ENCODE measurements at regions not wholly inside any gene's neighbourhood (a gene's known extent, or its start where the extent isn't known, plus 50 kb on each side); places are given as distances from the start of the nearest gene placed in this dataset.

GRCh38 chr3:171984883-171985282 is 54.5 kb upstream of the FNDC3B start (continued):
- TF ChIP-seq, protein P1, sequence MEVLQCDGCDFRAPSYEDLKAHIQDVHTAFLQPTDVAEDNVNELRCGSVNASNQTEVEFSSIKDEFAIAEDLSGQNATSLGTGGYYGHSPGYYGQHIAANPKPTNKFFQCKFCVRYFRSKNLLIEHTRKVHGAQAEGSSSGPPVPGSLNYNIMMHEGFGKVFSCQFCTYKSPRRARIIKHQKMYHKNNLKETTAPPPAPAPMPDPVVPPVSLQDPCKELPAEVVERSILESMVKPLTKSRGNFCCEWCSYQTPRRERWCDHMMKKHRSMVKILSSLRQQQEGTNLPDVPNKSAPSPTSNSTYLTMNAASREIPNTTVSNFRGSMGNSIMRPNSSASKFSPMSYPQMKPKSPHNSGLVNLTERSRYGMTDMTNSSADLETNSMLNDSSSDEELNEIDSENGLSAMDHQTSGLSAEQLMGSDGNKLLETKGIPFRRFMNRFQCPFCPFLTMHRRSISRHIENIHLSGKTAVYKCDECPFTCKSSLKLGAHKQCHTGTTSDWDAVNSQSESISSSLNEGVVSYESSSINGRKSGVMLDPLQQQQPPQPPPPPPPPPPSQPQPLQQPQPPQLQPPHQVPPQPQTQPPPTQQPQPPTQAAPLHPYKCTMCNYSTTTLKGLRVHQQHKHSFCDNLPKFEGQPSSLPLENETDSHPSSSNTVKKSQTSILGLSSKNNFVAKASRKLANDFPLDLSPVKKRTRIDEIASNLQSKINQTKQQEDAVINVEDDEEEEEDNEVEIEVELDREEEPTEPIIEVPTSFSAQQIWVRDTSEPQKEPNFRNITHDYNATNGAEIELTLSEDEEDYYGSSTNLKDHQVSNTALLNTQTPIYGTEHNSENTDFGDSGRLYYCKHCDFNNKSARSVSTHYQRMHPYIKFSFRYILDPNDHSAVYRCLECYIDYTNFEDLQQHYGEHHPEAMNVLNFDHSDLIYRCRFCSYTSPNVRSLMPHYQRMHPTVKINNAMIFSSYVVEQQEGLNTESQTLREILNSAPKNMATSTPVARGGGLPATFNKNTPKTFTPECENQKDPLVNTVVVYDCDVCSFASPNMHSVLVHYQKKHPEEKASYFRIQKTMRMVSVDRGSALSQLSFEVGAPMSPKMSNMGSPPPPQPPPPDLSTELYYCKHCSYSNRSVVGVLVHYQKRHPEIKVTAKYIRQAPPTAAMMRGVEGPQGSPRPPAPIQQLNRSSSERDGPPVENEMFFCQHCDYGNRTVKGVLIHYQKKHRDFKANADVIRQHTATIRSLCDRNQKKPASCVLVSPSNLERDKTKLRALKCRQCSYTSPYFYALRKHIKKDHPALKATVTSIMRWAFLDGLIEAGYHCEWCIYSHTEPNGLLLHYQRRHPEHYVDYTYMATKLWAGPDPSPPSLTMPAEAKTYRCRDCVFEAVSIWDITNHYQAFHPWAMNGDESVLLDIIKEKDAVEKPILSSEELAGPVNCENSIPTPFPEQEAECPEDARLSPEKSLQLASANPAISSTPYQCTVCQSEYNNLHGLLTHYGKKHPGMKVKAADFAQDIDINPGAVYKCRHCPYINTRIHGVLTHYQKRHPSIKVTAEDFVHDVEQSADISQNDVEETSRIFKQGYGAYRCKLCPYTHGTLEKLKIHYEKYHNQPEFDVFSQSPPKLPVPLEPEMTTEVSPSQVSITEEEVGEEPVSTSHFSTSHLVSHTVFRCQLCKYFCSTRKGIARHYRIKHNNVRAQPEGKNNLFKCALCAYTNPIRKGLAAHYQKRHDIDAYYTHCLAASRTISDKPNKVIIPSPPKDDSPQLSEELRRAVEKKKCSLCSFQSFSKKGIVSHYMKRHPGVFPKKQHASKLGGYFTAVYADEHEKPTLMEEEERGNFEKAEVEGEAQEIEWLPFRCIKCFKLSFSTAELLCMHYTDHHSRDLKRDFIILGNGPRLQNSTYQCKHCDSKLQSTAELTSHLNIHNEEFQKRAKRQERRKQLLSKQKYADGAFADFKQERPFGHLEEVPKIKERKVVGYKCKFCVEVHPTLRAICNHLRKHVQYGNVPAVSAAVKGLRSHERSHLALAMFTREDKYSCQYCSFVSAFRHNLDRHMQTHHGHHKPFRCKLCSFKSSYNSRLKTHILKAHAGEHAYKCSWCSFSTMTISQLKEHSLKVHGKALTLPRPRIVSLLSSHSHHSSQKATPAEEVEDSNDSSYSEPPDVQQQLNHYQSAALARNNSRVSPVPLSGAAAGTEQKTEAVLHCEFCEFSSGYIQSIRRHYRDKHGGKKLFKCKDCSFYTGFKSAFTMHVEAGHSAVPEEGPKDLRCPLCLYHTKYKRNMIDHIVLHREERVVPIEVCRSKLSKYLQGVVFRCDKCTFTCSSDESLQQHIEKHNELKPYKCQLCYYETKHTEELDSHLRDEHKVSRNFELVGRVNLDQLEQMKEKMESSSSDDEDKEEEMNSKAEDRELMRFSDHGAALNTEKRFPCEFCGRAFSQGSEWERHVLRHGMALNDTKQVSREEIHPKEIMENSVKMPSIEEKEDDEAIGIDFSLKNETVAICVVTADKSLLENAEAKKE (CRISPR knock-in tag; IDR thresholded peaks at IDR 0.05), result no peak
- no peak for TF ChIP-seq NANOG (IDR thresholded peaks at IDR 0.05; ENCODE audit: borderline replicate concordance)
- no peak for TF ChIP-seq CTCF (conservative IDR thresholded peaks at IDR 0.05; ENCODE audit: low read depth in 2 of 2)
- no peak for TF ChIP-seq EZH2 (IDR thresholded peaks at IDR 0.05; ENCODE audit: low read depth, unreplicated experiment)
- no peak for TF ChIP-seq STAT1 (IDR thresholded peaks at IDR 0.05; ENCODE audit: unreplicated experiment)
- no peak for TF ChIP-seq POLR2AphosphoS5 (IDR thresholded peaks at IDR 0.05; ENCODE audit: low read depth)

DNA sequence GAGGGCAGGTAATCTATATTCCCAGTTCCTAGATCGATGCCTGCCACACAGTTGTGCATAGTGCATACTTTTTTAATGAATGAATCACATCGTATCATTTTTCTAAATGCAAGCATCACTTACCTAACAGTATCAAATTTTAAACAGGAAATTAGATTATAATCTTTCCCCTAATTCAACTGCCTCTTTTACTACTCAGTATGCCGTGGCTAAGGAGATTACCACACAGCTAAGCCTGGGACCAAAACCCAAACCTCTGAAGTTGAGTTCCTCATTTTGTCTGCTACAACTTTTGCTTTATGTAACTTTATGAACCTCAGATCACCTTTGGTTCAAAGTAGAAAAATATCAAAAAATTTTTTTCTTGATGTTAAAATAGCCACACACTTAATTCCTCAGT is 53.2 kb upstream of the FNDC3B start:
- no peak overlapping the region for H3K4me3 ChIP-seq
- ATAC-seq (no peak), DNase-seq (ENCODE audit: low spot score) (no peak)
- H3K4me3 Mint-ChIP-seq, result no peak overlapping the region
- no peak overlapping the region for H3K27ac ChIP-seq (ENCODE audit: low read depth)
- peaks cover 6% of the 10 kb centered on the region; the same call in 2 of the 3 replicates for H3K9me3 Mint-ChIP-seq
- TF ChIP-seq ZNF114 (CRISPR knock-in tag; IDR thresholded peaks at IDR 0.05) (no peak), JUNB (IDR thresholded peaks at IDR 0.05; ENCODE audit: unreplicated experiment) (no peak), STAT1 (IDR thresholded peaks at IDR 0.05; ENCODE audit: unreplicated experiment) (no peak), ZNF331 (CRISPR knock-in tag; IDR thresholded peaks at IDR 0.05; ENCODE audit: low read depth) (no peak), EZH2phosphoT487 (IDR thresholded peaks at IDR 0.05; ENCODE audit: unreplicated experiment) (no peak), CREB1 (CRISPR knock-in tag; IDR thresholded peaks at IDR 0.05; ENCODE audit: low read depth) (no peak)
- TF ChIP-seq, protein P2, sequence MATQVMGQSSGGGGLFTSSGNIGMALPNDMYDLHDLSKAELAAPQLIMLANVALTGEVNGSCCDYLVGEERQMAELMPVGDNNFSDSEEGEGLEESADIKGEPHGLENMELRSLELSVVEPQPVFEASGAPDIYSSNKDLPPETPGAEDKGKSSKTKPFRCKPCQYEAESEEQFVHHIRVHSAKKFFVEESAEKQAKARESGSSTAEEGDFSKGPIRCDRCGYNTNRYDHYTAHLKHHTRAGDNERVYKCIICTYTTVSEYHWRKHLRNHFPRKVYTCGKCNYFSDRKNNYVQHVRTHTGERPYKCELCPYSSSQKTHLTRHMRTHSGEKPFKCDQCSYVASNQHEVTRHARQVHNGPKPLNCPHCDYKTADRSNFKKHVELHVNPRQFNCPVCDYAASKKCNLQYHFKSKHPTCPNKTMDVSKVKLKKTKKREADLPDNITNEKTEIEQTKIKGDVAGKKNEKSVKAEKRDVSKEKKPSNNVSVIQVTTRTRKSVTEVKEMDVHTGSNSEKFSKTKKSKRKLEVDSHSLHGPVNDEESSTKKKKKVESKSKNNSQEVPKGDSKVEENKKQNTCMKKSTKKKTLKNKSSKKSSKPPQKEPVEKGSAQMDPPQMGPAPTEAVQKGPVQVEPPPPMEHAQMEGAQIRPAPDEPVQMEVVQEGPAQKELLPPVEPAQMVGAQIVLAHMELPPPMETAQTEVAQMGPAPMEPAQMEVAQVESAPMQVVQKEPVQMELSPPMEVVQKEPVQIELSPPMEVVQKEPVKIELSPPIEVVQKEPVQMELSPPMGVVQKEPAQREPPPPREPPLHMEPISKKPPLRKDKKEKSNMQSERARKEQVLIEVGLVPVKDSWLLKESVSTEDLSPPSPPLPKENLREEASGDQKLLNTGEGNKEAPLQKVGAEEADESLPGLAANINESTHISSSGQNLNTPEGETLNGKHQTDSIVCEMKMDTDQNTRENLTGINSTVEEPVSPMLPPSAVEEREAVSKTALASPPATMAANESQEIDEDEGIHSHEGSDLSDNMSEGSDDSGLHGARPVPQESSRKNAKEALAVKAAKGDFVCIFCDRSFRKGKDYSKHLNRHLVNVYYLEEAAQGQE (IDR thresholded peaks at IDR 0.05; ENCODE audit: unreplicated experiment), result no peak
- H3K4me2 ChIP-seq, result no peak overlapping the region
- no peaks in the 10 kb centered on the region for H3K4me1 ChIP-seq (ENCODE audit: insufficient read depth)
- no peaks in the 10 kb centered on the region for H3K4me1 Mint-ChIP-seq
- H3K27me3 ChIP-seq (ENCODE audit: insufficient read depth), result no peaks in the 10 kb centered on the region
- H3K9me2 ChIP-seq (ENCODE audit: insufficient read depth), result no peaks in the 10 kb centered on the region
- no peaks in the 10 kb centered on the region for H3K36me3 ChIP-seq (ENCODE audit: insufficient read depth)
- no peak overlapping the region for H2AFZ ChIP-seq
- no peaks in the 10 kb centered on the region for H3K79me2 ChIP-seq (replicated peaks; ENCODE audit: insufficient read depth)
- peaks cover 6% of the 10 kb centered on the region for H3K27me3 Mint-ChIP-seq (ENCODE audit: insufficient read depth, low read depth, poor library complexity)
- no peaks in the 10 kb centered on the region for H3K36me3 Mint-ChIP-seq (ENCODE audit: low read depth)
- H3F3A ChIP-seq (replicated peaks; ENCODE audit: low read depth), result no peaks in the 10 kb centered on the region
- H3K27ac Mint-ChIP-seq, result no peak overlapping the region
- no peaks in the 10 kb centered on the region for H4K20me1 ChIP-seq (replicated peaks; ENCODE audit: insufficient read depth)

All from GM23338 (cell line).